Mesendoderm (in vitro differentiated cells): ENCODE measurements at regions not wholly inside any gene's neighbourhood (a gene's known extent, or its start where the extent isn't known, plus 50 kb on each side); places are given as distances from the start of the nearest gene placed in this dataset.

Experiments
- DNase-seq: peaks from one replicate; pipeline ENCODE4 v3.0.0; 2013
- H2AK5ac ChIP-seq: 2 replicates; pipeline ENCODE4 v1.6.1; 2013; ENCODE audit warnings: low read length, inconsistent platforms
- H2BK120ac ChIP-seq: 2 replicates; pipeline ENCODE4 v1.6.1; 2013; ENCODE audit warnings: low read depth, mild to moderate bottlenecking, low read length, moderate library complexity, mixed read lengths
- H2BK15ac ChIP-seq: replicated peaks from 2 replicates; pipeline ENCODE4 v1.6.1; 2013; ENCODE audit warnings: low read depth, mild to moderate bottlenecking, moderate library complexity
- H2BK5ac ChIP-seq: 2 replicates; pipeline ENCODE4 v1.6.1; 2013; ENCODE audit warnings: low read length, inconsistent platforms
- H3K18ac ChIP-seq: 2 replicates; pipeline ENCODE4 v1.6.1; 2013; ENCODE audit warnings: mild to moderate bottlenecking, low read length, mixed read lengths
- H3K23ac ChIP-seq: one replicate; pipeline ENCODE4 v1.6.1; 2013; ENCODE audit warnings: low read length
- H3K27ac ChIP-seq: 2 replicates; pipeline ENCODE4 v1.5.1; 2013; ENCODE audit warnings: low read depth, mild to moderate bottlenecking, inconsistent platforms, low read length, moderate library complexity
- H3K27me3 ChIP-seq: 2 replicates; pipeline ENCODE4 v1.6.1; 2013; ENCODE audit warnings: low read length, control low read depth, mild to moderate bottlenecking, inconsistent platforms; ENCODE audit not compliant: insufficient read depth, poor library complexity
- H3K36me3 ChIP-seq: 2 replicates; pipeline ENCODE4 v1.6.1; 2013; ENCODE audit warnings: low read length, inconsistent platforms; ENCODE audit not compliant: control insufficient read depth, insufficient read depth
- H3K4ac ChIP-seq: one replicate; pipeline ENCODE4 v1.6.1; 2013; ENCODE audit warnings: low read depth, mild to moderate bottlenecking, low read length, moderate library complexity
- H3K4me1 ChIP-seq: 2 replicates; pipeline ENCODE4 v1.6.1; 2013; ENCODE audit warnings: low read depth, low read length, inconsistent platforms; ENCODE audit not compliant: control insufficient read depth
- H3K4me2 ChIP-seq: 2 replicates; pipeline ENCODE4 v1.6.1; 2013; ENCODE audit warnings: low read length
- H3K4me3 ChIP-seq: 2 replicates; pipeline ENCODE4 v1.5.1; 2013; ENCODE audit warnings: mild to moderate bottlenecking, low read length
- H3K56ac ChIP-seq: one replicate; pipeline ENCODE4 v1.6.1; 2013; ENCODE audit warnings: low read length
- H3K79me1 ChIP-seq: 2 replicates; pipeline ENCODE4 v1.6.1; 2013; ENCODE audit warnings: low read length, inconsistent platforms
- H3K79me2 ChIP-seq: 2 replicates; pipeline ENCODE4 v1.6.1; 2013; ENCODE audit warnings: mild to moderate bottlenecking, low read length; ENCODE audit not compliant: control insufficient read depth, insufficient read depth
- H3K9ac ChIP-seq: 2 replicates; pipeline ENCODE4 v1.6.1; 2013; ENCODE audit warnings: low read length, inconsistent platforms
- H4K5ac ChIP-seq: one replicate; pipeline ENCODE4 v1.6.1; 2013; ENCODE audit warnings: low read length
- H4K8ac ChIP-seq: one replicate; pipeline ENCODE4 v1.6.1; 2013; ENCODE audit warnings: low read depth, mild to moderate bottlenecking, control low read depth, low read length, moderate library complexity
- WGBS: extraction: QIAGEN DNeasy Blood & Tissue Kit; methylation state at CpG from one replicate; pipeline ENCODE4 v1.1.7; 2013; ENCODE audit warnings: low lambda C conversion rate, missing lambda C conversion rate; ENCODE audit not compliant: insufficient coverage; ENCODE audit errors: extremely low coverage; 5-methylcytosine and 5-hydroxymethylcytosine counted together

- no peak overlapping the region for H4K8ac ChIP-seq
- H3K4me3 ChIP-seq = no peak overlapping the region
- H3K56ac ChIP-seq = no peak overlapping the region
- H3K79me1 ChIP-seq = no peaks in the 10 kb centered on the region
- H3K18ac ChIP-seq = no peak overlapping the region
- no peak overlapping the region for H3K4me2 ChIP-seq
- peak; percentile 15 for DNase-seq
- H2AK5ac ChIP-seq = no peak overlapping the region
- H3K4ac ChIP-seq = no peak overlapping the region
- no peaks in the 10 kb centered on the region for H3K27me3 ChIP-seq
- no peak overlapping the region for H2BK120ac ChIP-seq
- H3K9ac ChIP-seq = no peak overlapping the region
- H3K79me2 ChIP-seq = no peaks in the 10 kb centered on the region
- H2BK15ac ChIP-seq = no peak overlapping the region
- no peak overlapping the region for H4K5ac ChIP-seq
- no peak overlapping the region for H2BK5ac ChIP-seq
- H3K27ac ChIP-seq = no peak overlapping the region
- WGBS = no CpG with 5 or more reads among the region's 4 CpGs
- no peaks in the 10 kb centered on the region for H3K36me3 ChIP-seq
- H3K4me1 ChIP-seq = no peaks in the 10 kb centered on the region
- H3K23ac ChIP-seq = no peak overlapping the region
Measured at GRCh38 chr13:85935868-85936467, 136.7 kb upstream of the SLITRK6 start.

GRCh38 chr13:85930108-85930507, 130.9 kb upstream of the SLITRK6 start:
- H3K4me3 ChIP-seq = no peak overlapping the region
- H3K4me1 ChIP-seq = no peaks in the 10 kb centered on the region
- WGBS = no CpG with 5 or more reads among the region's 2 CpGs
- H4K5ac ChIP-seq = no peak overlapping the region
- no peak overlapping the region for H3K4me2 ChIP-seq
- H3K56ac ChIP-seq = no peak overlapping the region
- H2BK5ac ChIP-seq = no peak overlapping the region
- H3K9ac ChIP-seq = no peak overlapping the region
- no peaks in the 10 kb centered on the region for H3K79me2 ChIP-seq
- H2AK5ac ChIP-seq = no peak overlapping the region
- no peaks in the 10 kb centered on the region for H3K27me3 ChIP-seq
- H2BK15ac ChIP-seq = no peak overlapping the region
- H3K4ac ChIP-seq = no peak overlapping the region
- no peak for DNase-seq
- H4K8ac ChIP-seq = no peak overlapping the region
- H3K18ac ChIP-seq = no peak overlapping the region
- H3K36me3 ChIP-seq = no peaks in the 10 kb centered on the region
- no peak overlapping the region for H2BK120ac ChIP-seq
- H3K27ac ChIP-seq = no peak overlapping the region
- H3K23ac ChIP-seq = no peak overlapping the region
- H3K79me1 ChIP-seq = no peaks in the 10 kb centered on the region

- H3K4me1 ChIP-seq = no peaks in the 10 kb centered on the region
- no peak overlapping the region for H3K56ac ChIP-seq
- H3K27ac ChIP-seq = no peak overlapping the region
- no peak overlapping the region for H3K18ac ChIP-seq
- H3K36me3 ChIP-seq = no peaks in the 10 kb centered on the region
- H3K79me1 ChIP-seq = no peaks in the 10 kb centered on the region
- no peak for DNase-seq
- no peak overlapping the region for H4K8ac ChIP-seq
- no peak overlapping the region for H2BK120ac ChIP-seq
- H3K4ac ChIP-seq = no peak overlapping the region
- no peak overlapping the region for H2BK5ac ChIP-seq
- no peaks in the 10 kb centered on the region for H3K27me3 ChIP-seq
- no peak overlapping the region for H3K4me2 ChIP-seq
- H2BK15ac ChIP-seq = no peak overlapping the region
- H3K4me3 ChIP-seq = no peak overlapping the region
- no peaks in the 10 kb centered on the region for H3K79me2 ChIP-seq
- H2AK5ac ChIP-seq = no peak overlapping the region
- H3K9ac ChIP-seq = no peak overlapping the region
- whole genome bisulfite sequencing = no CpG with 5 or more reads among the region's 1 CpG
- H4K5ac ChIP-seq = no peak overlapping the region
- H3K23ac ChIP-seq = no peak overlapping the region
Measured at GRCh38 chr13:85910962-85911361, 111.7 kb upstream of the SLITRK6 start.

GRCh38 chr13:85900521-85900920, 101.3 kb upstream of the SLITRK6 start:
- Histone ChIP-seq H3K36me3 (no peaks in the 10 kb centered on the region), H4K8ac (no peak overlapping the region), H2BK15ac (no peak overlapping the region), H3K4me1 (no peaks in the 10 kb centered on the region), H3K27ac (no peak overlapping the region), H3K9ac (no peak overlapping the region), H3K4ac (no peak overlapping the region), H2BK120ac (no peak overlapping the region), H2AK5ac (no peak overlapping the region), H3K4me2 (no peak overlapping the region), H3K27me3 (no peaks in the 10 kb centered on the region), H3K79me2 (no peaks in the 10 kb centered on the region), H2BK5ac (no peak overlapping the region), H3K4me3 (no peak overlapping the region), H3K56ac (no peak overlapping the region), H3K79me1 (no peaks in the 10 kb centered on the region), H3K23ac (no peak overlapping the region), H4K5ac (no peak overlapping the region), H3K18ac (no peak overlapping the region)
- WGBS = no CpG with 5 or more reads among the region's 2 CpGs
- no peak for DNase-seq

GRCh38 chr13:85896516-85897450, 97.6 kb upstream of the SLITRK6 start:
- peak; percentile 32 for DNase-seq
- Histone ChIP-seq H2BK5ac (no peak overlapping the region), H3K4ac (no peak overlapping the region), H2BK120ac (no peak overlapping the region), H3K36me3 (no peaks in the 10 kb centered on the region), H3K79me1 (no peaks in the 10 kb centered on the region), H4K8ac (no peak overlapping the region), H4K5ac (no peak overlapping the region), H3K18ac (no peak overlapping the region), H3K23ac (no peak overlapping the region), H3K4me2 (no peak overlapping the region), H2AK5ac (no peak overlapping the region), H3K9ac (no peak overlapping the region), H3K4me3 (no peak overlapping the region), H3K56ac (no peak overlapping the region), H3K27ac (no peak overlapping the region), H3K79me2 (no peaks in the 10 kb centered on the region), H3K4me1 (no peaks in the 10 kb centered on the region), H2BK15ac (no peak overlapping the region), H3K27me3 (no peaks in the 10 kb centered on the region)
- WGBS = no CpG with 5 or more reads among the region's 3 CpGs
